ENCODE measurements at regions not wholly inside any gene's neighbourhood (a gene's known extent, or its start where the extent isn't known, plus 50 kb on each side); places are given as distances from the start of the nearest gene placed in this dataset.

GRCh38 chrX:145563159-145563558, 254.5 kb upstream of the SLITRK2 start:
- in situ Hi-C loops (cut with MboI), result no loop called here
- H3K4me1 ChIP-seq (ENCODE audit: control insufficient read depth, insufficient read depth, low read length), result no peaks in the 10 kb centered on the region
- RAD21 ChIA-PET (ENCODE audit: unreplicated experiment), result no interaction called here
- SMC1A ChIA-PET (ENCODE audit: uncharacterized antibody, unreplicated experiment), result no interaction called here
- no peaks in the 10 kb centered on the region for H3K36me3 ChIP-seq (ENCODE audit: control insufficient read depth in 2 of 2, insufficient read depth in 2 of 2, low read length in 1 of 2)
- CTCF ChIA-PET, result no interaction called here
- H3K9me3 ChIP-seq (replicated peaks; ENCODE audit: control insufficient read depth, insufficient read depth, low read length), result no peaks in the 10 kb centered on the region
- no peak overlapping the region for H3K9ac ChIP-seq (ENCODE audit: control insufficient read depth, insufficient read depth, low read length)
- no peak overlapping the region for H3K27ac ChIP-seq (ENCODE audit: control insufficient read depth, insufficient read depth)
- 35% methylated on average over 1 of the region's 1 CpG for WGBS (ENCODE audit: insufficient coverage, insufficient replicate concordance, low lambda C conversion rate, missing lambda C conversion rate)
- intact Hi-C loops (cut with micrococcal nuclease; ENCODE audit: unreplicated experiment), result no loop called here
- ATAC-seq (no peak), FAIRE-seq (no peak), DNase-seq (ENCODE audit: low read depth, low spot score) (no peak)
- TF ChIP-seq SPI1 (IDR thresholded peaks at IDR 0.05; ENCODE audit: borderline replicate concordance, insufficient read depth, low read depth, low read length) (no peak), ZNF592 (IDR thresholded peaks at IDR 0.05) (no peak), TAF1 (IDR thresholded peaks at IDR 0.05; ENCODE audit: borderline replicate concordance, low read depth, low read length) (no peak), YBX1 (IDR thresholded peaks at IDR 0.05) (no peak), RFX5 (IDR thresholded peaks at IDR 0.05; ENCODE audit: low read depth, low read length) (no peak)
- TF ChIP-seq, protein P1, sequence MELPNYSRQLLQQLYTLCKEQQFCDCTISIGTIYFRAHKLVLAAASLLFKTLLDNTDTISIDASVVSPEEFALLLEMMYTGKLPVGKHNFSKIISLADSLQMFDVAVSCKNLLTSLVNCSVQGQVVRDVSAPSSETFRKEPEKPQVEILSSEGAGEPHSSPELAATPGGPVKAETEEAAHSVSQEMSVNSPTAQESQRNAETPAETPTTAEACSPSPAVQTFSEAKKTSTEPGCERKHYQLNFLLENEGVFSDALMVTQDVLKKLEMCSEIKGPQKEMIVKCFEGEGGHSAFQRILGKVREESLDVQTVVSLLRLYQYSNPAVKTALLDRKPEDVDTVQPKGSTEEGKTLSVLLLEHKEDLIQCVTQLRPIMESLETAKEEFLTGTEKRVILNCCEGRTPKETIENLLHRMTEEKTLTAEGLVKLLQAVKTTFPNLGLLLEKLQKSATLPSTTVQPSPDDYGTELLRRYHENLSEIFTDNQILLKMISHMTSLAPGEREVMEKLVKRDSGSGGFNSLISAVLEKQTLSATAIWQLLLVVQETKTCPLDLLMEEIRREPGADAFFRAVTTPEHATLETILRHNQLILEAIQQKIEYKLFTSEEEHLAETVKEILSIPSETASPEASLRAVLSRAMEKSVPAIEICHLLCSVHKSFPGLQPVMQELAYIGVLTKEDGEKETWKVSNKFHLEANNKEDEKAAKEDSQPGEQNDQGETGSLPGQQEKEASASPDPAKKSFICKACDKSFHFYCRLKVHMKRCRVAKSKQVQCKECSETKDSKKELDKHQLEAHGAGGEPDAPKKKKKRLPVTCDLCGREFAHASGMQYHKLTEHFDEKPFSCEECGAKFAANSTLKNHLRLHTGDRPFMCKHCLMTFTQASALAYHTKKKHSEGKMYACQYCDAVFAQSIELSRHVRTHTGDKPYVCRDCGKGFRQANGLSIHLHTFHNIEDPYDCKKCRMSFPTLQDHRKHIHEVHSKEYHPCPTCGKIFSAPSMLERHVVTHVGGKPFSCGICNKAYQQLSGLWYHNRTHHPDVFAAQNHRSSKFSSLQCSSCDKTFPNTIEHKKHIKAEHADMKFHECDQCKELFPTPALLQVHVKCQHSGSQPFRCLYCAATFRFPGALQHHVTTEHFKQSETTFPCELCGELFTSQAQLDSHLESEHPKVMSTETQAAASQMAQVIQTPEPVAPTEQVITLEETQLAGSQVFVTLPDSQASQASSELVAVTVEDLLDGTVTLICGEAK (IDR thresholded peaks at IDR 0.05; ENCODE audit: borderline replicate concordance), result no peak
- no peak overlapping the region for H2AFZ ChIP-seq (ENCODE audit: control insufficient read depth, low read depth, low read length)
- BruUV-seq (replicated peaks), result no TSS peak
- no peaks in the 10 kb centered on the region for H3K27me3 ChIP-seq (replicated peaks in 1 of 2; ENCODE audit: control insufficient read depth in 2 of 2, insufficient read depth in 2 of 2, low read length in 1 of 2)
- no peaks in the 10 kb centered on the region for H3K79me2 ChIP-seq (ENCODE audit: control insufficient read depth, insufficient read depth, low read length)
- H3K4me2 ChIP-seq (ENCODE audit: control insufficient read depth, insufficient read depth), result no peak overlapping the region
- H3K4me3 ChIP-seq, result no peak overlapping the region
- POLR2A ChIA-PET, result no interaction called here
- no peaks in the 10 kb centered on the region for H4K20me1 ChIP-seq (ENCODE audit: control insufficient read depth, insufficient read depth)

Measured in GM12878 (cell line).